22Rv1 (cell line): ENCODE measurements at regions not wholly inside any gene's neighbourhood (a gene's known extent, or its start where the extent isn't known, plus 50 kb on each side); places are given as distances from the start of the nearest gene placed in this dataset.

Source experiments
- H3K27ac ChIP-seq: fragments of 450-650 bp; 2 replicates; pipeline ENCODE4 v1.5.1; 2017
- ZFX ChIP-seq: fragments of 450-650 bp; IDR thresholded peaks from 2 replicates; pipeline ENCODE4 v1.6.1; 2017; ENCODE audit warnings: antibody characterized with exemption, borderline replicate concordance
- TF ChIP-seq, protein P1 (sequence below): fragments of 450-650 bp; IDR thresholded peaks from 2 replicates; pipeline ENCODE4 v1.5.1; 2017; ENCODE audit warnings: mild to moderate bottlenecking

DNA sequence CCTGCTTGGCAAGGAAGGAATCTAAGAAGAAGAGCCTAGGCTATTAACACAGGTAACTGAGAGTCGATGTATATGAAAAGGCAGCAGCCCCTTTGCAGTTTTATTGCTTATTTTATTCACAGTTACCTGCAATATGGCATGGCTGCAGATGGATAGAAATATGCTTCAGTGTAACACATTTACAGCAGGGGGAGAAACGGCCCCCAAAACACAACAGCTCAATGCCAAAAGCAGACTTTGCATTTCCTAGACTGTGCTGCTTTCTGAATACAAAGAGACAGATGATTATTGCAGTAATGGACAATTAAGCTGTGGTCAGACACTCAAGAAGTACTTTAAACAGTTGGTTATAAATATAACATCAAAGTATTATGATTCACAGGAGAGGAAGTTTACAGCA, 108.0 kb upstream of the CDH13 start:
- TF ChIP-seq, protein P1, sequence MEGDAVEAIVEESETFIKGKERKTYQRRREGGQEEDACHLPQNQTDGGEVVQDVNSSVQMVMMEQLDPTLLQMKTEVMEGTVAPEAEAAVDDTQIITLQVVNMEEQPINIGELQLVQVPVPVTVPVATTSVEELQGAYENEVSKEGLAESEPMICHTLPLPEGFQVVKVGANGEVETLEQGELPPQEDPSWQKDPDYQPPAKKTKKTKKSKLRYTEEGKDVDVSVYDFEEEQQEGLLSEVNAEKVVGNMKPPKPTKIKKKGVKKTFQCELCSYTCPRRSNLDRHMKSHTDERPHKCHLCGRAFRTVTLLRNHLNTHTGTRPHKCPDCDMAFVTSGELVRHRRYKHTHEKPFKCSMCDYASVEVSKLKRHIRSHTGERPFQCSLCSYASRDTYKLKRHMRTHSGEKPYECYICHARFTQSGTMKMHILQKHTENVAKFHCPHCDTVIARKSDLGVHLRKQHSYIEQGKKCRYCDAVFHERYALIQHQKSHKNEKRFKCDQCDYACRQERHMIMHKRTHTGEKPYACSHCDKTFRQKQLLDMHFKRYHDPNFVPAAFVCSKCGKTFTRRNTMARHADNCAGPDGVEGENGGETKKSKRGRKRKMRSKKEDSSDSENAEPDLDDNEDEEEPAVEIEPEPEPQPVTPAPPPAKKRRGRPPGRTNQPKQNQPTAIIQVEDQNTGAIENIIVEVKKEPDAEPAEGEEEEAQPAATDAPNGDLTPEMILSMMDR = no peak
- no peak for TF ChIP-seq ZFX
- no peak overlapping the region for H3K27ac ChIP-seq

DNA sequence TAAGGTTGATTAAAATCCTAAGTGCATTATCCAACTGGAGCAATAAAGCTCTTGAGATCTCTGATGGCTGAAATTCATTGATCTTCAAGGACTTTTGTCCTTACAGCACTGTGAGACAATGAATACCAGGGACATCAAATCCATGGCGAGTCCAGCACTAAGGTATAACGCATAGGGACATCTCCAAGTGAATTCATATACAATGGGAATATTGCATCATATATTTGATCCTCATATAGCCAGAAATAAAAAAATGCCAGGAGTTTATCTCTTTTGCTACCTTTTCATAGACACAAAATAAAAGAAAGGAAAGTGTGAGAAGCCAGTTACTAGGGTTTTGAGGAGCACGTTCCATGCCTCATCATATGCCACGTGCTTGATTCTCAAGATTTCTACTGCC, 112.5 kb upstream of the CDH13 start:
- no peak overlapping the region for H3K27ac ChIP-seq
- TF ChIP-seq, protein P1 = no peak
- no peak for TF ChIP-seq ZFX

DNA sequence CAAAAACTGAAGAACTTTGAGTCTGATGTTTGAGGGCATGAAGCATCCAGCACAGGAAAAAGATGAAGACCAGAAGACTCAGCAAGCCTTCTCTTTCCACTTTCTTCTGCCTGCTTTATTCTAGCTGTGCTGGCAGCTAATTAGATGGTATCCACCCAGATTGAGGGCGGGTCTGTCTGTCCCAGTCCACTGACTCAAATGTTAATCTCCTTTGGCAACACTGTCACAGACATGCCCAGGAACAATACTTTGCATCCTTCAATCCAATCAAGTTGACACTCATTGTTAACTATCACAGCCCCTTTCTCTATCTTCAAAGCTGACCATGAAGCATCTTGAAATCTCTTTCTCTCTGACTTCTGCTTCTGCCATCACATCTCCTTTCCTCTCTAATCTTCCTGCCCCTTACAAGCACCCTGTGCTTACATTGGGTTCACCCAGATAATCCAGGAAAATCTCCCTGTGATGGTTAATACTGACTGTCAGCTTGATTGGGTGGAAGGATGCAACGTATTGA, 115.9 kb upstream of the CDH13 start:
- TF ChIP-seq, protein P1 = no peak
- TF ChIP-seq ZFX = no peak
- no peak overlapping the region for H3K27ac ChIP-seq

DNA sequence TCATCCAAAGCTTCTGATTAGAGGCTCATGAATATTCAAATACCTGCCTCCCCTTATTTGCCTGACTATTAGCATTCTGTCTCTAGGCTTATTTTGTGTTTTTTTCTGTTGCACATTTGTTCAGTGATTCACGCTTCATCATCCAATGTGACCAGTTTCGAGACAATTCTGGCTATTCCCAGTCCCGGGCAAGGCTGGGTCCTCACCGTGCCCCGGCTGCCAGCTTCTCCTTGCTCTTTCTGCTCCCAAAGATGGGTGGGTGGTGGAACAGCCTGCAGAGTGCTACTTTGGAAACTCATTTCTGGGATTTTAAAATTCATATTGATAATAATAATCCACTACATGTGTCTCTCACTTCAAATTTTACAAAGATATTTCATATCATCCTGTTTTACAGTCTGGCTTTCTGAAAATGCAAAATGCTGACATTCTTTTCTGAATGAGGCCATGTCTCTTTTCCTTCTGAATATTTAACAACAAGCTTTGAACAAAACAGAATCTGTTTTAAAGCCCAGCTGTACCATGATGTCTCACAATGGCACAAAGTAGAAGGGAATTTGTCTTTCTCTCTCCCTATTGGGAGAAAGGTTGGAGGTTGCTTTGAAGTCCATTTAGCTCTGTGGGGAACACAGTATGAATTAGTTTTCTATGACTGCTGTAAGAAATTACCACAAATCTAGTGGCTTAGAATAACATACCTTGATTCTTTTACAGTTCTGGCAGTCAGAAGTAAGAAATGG, 116.9 kb upstream of the CDH13 start:
- TF ChIP-seq, protein P1 = no peak
- no peak for TF ChIP-seq ZFX
- H3K27ac ChIP-seq = no peak overlapping the region

DNA sequence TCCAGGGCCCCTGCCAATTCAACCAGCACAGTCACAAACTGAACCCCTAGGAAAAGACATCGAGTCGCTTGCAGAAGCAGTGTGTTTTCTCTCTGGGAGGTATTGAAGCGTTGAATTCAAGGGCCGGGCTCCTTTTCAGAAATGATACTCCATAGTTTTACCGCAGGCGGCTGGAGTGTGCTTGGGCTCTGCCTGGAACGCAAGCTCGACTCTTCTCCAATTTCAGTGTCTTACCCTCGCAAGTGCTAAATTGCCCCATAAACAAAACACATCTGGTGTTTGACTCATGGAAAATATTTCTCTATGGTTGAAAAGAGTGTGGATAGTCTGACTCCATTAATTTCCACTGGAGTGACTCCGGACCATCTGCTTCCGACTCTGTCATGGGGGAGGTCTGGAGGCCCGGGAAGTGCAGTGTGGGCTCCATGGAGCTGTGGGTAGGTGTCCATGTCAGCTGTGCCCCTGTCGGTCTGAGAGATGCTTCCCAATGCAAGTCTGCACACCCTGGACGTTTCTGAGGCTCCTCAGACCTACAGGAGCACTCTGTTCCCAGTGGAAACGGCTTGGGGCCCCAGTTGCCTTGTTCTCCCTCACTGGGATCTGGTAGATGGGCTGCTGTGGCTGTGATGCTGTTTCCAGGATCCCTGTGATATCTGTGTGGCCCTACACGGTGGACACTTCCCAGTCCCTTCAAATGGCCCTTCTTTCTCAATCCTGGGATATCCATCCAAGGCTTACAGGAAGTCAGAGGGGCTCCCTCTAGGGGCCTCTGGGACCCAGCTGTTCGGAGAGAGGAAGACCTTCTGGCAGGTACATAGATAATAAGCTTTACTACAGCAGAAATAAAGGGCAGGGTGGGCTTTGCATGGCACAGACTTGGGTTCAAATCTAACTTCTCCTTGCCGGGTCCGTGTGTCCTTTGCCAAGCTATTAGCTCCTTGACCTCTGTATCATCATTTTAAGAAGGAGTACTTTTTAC, 119.8 kb upstream of the CDH13 start:
- TF ChIP-seq ZFX = no peak
- TF ChIP-seq, protein P1 = no peak
- no peak overlapping the region for H3K27ac ChIP-seq

DNA sequence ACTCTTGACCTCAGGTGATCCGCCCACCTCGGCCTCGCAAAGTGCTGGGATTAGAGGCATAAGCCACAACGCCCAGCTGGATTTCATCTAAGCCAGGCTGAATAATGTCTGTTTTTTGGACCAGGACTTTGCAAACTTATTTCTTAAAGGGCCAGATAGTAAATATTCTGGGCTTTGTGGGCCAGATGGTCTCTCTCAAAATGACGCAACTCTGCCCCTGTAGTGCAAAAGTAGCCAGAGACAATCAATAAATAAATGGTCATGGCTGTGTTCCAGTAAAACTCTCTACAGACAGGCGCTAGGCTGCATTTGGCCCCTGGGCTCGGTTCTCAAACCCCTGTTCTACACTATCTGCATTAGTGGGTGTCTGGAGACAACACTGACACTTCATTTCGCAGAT, 121.9 kb upstream of the CDH13 start:
- TF ChIP-seq, protein P1 = no peak
- TF ChIP-seq ZFX = no peak
- no peak overlapping the region for H3K27ac ChIP-seq

DNA sequence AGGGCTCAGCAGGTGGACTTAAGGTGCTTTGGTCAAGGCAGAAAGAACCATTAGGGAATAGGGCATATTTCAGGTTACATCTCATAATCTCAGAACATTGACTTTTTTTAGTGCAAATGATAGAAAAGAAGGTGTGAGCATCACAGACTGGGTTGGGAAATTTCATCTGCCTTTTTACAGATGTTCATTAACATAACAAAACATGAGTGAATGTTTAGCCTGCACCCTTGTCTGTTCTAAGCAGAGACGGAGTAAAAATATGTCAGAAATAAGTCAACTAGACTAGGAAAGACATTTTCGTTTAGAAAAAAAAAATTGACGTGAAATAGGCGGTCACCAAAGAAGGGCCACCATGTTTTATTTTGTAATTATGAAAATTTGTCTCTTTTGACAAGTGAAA, 127.5 kb upstream of the CDH13 start:
- TF ChIP-seq ZFX = no peak
- TF ChIP-seq, protein P1 = no peak
- no peak overlapping the region for H3K27ac ChIP-seq
